ENCODE measurements at regions not wholly inside any gene's neighbourhood (a gene's known extent, or its start where the extent isn't known, plus 50 kb on each side); places are given as distances from the start of the nearest gene placed in this dataset.

DNA sequence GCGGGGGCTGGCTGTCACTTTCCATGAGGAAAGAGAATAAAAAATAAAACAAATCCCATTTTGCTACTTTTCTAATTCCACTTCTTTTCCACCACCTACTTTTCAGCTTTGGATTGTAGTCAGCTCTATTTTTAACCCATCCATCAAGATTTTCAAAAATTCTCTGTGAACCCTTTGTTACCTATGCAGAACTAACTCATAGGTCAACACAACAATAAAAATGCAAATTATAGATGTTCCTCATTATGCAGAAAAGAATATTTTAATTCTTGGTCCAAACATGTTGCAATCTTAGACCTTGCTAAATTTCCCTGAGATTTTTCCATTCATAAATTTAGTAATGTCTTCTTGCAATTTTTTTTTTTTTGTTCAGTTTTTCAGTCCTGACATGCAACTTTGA is 454.5 kb downstream of the ADAMTS20 start:
- H3K4me3 ChIP-seq (replicated peaks in 1 of 3) = no peak overlapping the region
- no peak overlapping the region for H3K27ac ChIP-seq

DNA sequence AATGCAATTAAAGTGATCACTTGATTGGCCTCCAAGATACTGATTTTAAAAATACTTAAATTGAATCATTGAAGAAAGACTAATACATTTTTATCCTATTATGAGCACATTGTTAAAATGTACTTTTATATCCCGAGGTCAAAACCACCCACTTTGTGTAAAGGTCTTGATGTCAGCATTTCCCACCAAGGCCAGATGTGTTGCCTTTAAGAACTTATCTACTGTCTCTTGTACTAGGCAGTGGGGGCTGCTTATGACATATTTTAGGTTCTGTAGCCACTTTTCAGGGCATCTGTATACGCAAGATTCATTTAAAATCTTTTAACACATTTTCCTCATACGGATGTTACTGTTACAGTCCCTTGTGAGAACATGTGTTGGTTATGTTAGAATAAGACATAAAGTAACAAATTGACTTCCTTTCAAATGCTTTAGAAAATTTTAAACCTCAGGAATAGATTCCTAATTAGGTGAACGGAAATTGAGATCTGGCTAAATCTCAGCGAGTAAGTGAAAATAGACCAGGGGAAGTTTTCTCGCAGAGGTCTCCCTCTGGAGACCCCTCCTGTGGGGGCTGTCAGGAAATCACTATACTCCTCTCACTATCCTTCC is 456.2 kb downstream of the ADAMTS20 start:
- Histone ChIP-seq H3K4me1 (no peaks in the 10 kb centered on the region), H3K36me3 (no peaks in the 10 kb centered on the region), H3K27me3 (no peaks in the 10 kb centered on the region), H3K27ac (no peak overlapping the region), H3K9me3 (no peaks in the 10 kb centered on the region), H3K4me3 (replicated peaks in 1 of 3) (no peak overlapping the region)
- intact Hi-C loops (cut with DNase I) = no loop called here
- TF ChIP-seq, protein P1, sequence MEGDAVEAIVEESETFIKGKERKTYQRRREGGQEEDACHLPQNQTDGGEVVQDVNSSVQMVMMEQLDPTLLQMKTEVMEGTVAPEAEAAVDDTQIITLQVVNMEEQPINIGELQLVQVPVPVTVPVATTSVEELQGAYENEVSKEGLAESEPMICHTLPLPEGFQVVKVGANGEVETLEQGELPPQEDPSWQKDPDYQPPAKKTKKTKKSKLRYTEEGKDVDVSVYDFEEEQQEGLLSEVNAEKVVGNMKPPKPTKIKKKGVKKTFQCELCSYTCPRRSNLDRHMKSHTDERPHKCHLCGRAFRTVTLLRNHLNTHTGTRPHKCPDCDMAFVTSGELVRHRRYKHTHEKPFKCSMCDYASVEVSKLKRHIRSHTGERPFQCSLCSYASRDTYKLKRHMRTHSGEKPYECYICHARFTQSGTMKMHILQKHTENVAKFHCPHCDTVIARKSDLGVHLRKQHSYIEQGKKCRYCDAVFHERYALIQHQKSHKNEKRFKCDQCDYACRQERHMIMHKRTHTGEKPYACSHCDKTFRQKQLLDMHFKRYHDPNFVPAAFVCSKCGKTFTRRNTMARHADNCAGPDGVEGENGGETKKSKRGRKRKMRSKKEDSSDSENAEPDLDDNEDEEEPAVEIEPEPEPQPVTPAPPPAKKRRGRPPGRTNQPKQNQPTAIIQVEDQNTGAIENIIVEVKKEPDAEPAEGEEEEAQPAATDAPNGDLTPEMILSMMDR (IDR thresholded peaks at IDR 0.05) = no peak
- no peak for TF ChIP-seq POLR2A (IDR thresholded peaks at IDR 0.05)
- DNase-seq = no peak
- 77 to 80% methylated on average over 6 of the region's 6 CpGs for WGBS, 2 donors

More for the DNA sequence above, 454.5 kb downstream of the ADAMTS20 start:
- Histone ChIP-seq H3K4me1 (no peaks in the 10 kb centered on the region), H3K36me3 (no peaks in the 10 kb centered on the region), H3K9me3 (no peaks in the 10 kb centered on the region), H3K27me3 (no peaks in the 10 kb centered on the region)
- no peak for TF ChIP-seq POLR2A (IDR thresholded peaks at IDR 0.05)
- TF ChIP-seq, protein P1 (IDR thresholded peaks at IDR 0.05) = no peak
- DNase-seq = no peak
- WGBS, 2 donors = 93 to 94% methylated on average over 1 of the region's 1 CpG
- intact Hi-C loops (cut with DNase I) = no loop called here

DNA sequence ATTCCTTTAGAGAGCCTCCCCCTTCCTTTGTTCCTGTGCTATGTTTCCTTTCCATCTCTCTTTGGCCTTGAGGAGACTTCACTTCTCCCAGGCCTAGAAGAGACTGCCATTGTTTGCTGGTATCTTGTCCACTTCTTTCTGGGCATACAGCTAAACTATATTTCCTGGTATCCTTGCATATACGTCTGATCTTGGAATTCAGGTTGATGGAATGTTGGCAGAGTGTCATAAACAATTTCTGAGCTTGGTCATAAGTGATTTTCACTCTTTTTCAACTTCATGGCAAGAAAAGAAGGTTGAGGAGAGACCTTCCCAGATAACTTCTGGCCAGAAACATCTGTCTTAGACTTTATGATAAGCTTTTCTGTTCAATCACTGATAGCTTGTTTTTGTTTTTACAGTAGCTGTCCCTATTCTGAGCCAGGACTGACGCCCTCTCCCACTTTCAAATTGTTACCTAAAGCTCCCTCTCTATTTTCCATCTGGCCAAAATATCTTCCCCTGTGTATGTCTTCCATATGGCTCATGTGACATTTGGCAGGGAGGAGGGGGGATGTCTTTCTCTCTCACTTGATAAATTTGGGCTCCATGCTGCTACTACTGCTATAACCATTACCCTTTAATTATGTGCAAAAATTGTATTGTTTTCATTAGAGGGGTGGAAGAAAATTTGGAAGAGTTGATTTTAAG is 457.0 kb downstream of the ADAMTS20 start:
- H3K9me3 ChIP-seq = no peaks in the 10 kb centered on the region
- 68 to 77% methylated on average over 2 of the region's 2 CpGs for WGBS, 2 donors
- H3K4me1 ChIP-seq = no peaks in the 10 kb centered on the region
- no peaks in the 10 kb centered on the region for H3K36me3 ChIP-seq
- no peak for TF ChIP-seq POLR2A (IDR thresholded peaks at IDR 0.05)
- TF ChIP-seq, protein P1 (IDR thresholded peaks at IDR 0.05) = no peak
- H3K4me3 ChIP-seq (replicated peaks in 1 of 3) = no peak overlapping the region
- intact Hi-C loops (cut with DNase I) = no loop called here
- no peaks in the 10 kb centered on the region for H3K27me3 ChIP-seq
- DNase-seq = no peak
- no peak overlapping the region for H3K27ac ChIP-seq

DNA sequence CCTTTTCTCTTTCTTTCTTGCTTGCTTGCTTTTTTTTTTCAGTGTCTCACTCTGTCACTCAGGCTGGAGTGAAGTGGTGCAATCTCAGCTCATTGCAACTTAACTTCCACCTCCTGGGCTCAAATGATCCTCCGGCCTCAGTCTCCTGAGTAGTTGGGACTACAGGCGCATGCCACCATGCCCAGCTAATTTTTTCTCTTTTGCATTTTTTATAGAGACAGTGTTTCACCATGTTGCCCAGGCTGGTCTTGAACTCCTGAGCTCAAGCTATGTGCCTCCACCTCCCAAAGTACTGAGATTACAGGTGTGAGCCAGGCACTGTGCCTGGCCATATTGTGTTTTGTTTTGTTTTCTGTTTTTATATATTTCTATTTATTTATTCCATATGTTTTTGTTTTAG is 461.0 kb downstream of the ADAMTS20 start:
- no peaks in the 10 kb centered on the region for H3K9me3 ChIP-seq
- DNase-seq = no peak
- H3K27me3 ChIP-seq = no peaks in the 10 kb centered on the region
- no peak overlapping the region for H3K27ac ChIP-seq
- intact Hi-C loops (cut with DNase I) = no loop called here
- H3K4me1 ChIP-seq = no peaks in the 10 kb centered on the region
- H3K36me3 ChIP-seq = no peaks in the 10 kb centered on the region
- no peak for TF ChIP-seq POLR2A (IDR thresholded peaks at IDR 0.05)
- TF ChIP-seq, protein P1 (IDR thresholded peaks at IDR 0.05) = no peak
- H3K4me3 ChIP-seq (replicated peaks in 1 of 3) = no peak overlapping the region
- 96 to 97% methylated on average over 2 of the region's 2 CpGs for WGBS, 2 donors
